Sigmoid colon (tissue), 3 donors: ENCODE measurements at regions not wholly inside any gene's neighbourhood (a gene's known extent, or its start where the extent isn't known, plus 50 kb on each side); places are given as distances from the start of the nearest gene placed in this dataset.

Experiments
- CTCF ChIP-seq, 4 experiments: fragments of 450-650 bp in 3 of 4; fragments of 200-600 bp in 1 of 4; IDR thresholded peaks; one replicate each; pipeline ENCODE4 v1.5.1; 2016 to 2019; ENCODE audit warnings: antibody characterized with exemption in 4 of 4, mild to moderate bottlenecking in 3 of 4, moderate library complexity in 2 of 4
- POLR2A ChIP-seq, 2 donors: fragments of 450-650 bp; IDR thresholded peaks; one replicate each; pipeline ENCODE4 v1.6.1; 2016; ENCODE audit warnings: antibody characterized with exemption in 2 of 2, mild to moderate bottlenecking in 2 of 2, moderate library complexity in 2 of 2

GRCh38 chr2:103387888-103388287, 626.1 kb downstream of the TMEM182 start:
- no peak for TF ChIP-seq CTCF (IDR thresholded peaks at IDR 0.05)
- TF ChIP-seq POLR2A (IDR thresholded peaks at IDR 0.05) = no peak
